Tibial artery (tissue), 4 donors: ENCODE measurements at regions not wholly inside any gene's neighbourhood (a gene's known extent, or its start where the extent isn't known, plus 50 kb on each side); places are given as distances from the start of the nearest gene placed in this dataset.

Source experiments
- DNase-seq, 2 donors: peaks; one replicate each; pipeline ENCODE4 v3.0.0-alpha.2; 2019
- H3K27ac ChIP-seq, 2 donors: fragments of 200-600 bp; sonication (generic) in 1 of 2; 1 replicate in 1 of 2; 2 replicates in 1 of 2; pipeline ENCODE4 v1.5.1; 2018 to 2019; ENCODE audit warnings: mild to moderate bottlenecking in 1 of 2
- H3K27me3 ChIP-seq, 2 donors: fragments of 200-600 bp; sonication (generic) in 1 of 2; one replicate each; pipeline versions ENCODE4 v1.5.1 to v1.6.0; 2016 to 2019
- H3K36me3 ChIP-seq, 3 donors: fragments of 200-600 bp; sonication (generic) in 2 of 3; one replicate each; pipeline ENCODE4 v1.5.1; 2016 to 2019; ENCODE audit warnings: mild to moderate bottlenecking in 2 of 3
- H3K4me1 ChIP-seq, 4 donors: fragments of 200-600 bp; sonication (generic) in 2 of 4; 1 replicate in 3 of 4; 2 replicates in 1 of 4; pipeline ENCODE4 v1.5.1; 2016 to 2019
- H3K4me3 ChIP-seq, 2 donors: fragments of 200-600 bp; sonication (generic) in 1 of 2; 1 replicate in 1 of 2; 2 replicates in 1 of 2; pipeline ENCODE4 v1.5.1; 2018 to 2019; ENCODE audit warnings: mild to moderate bottlenecking in 2 of 2
- H3K9me3 ChIP-seq, 3 donors: fragments of 200-600 bp; sonication (generic) in 1 of 3; one replicate each; pipeline ENCODE4 v1.5.1; 2016 to 2019
- CTCF ChIP-seq, 2 experiments: fragments of 200-600 bp in 1 of 2; fragments of 450-650 bp in 1 of 2; IDR thresholded peaks; one replicate each; pipeline ENCODE4 v1.5.1; 2017 to 2019; ENCODE audit warnings: antibody characterized with exemption in 2 of 2, mild to moderate bottlenecking in 1 of 2, moderate library complexity in 1 of 2
- intact Hi-C: fragments of 100-400 bp; cut with DNase I; formaldehyde crosslinking; loops from one replicate; pipeline ENCODE4 v1.15.0; 2023; ENCODE audit warnings: low total_unique reads

DNA sequence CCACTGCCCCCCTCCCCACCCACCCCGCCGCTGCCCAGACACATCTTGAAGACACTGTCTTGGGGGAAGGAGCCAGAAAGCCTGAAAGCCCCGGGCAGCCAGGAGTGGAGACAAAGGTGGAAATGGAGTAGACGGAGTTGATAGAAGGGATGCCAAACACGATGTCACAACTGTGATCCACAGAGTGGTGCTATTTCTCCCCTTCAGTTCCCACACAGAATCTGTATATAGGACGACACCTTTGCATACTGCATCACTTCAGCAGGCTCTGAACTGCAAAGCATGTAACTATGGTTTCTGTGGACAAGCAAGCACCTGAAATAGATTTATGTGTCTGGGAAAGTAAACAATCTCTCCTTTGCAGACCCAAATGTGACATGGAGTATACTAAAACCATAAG, 56.4 kb upstream of the F13A1 start:
- Histone ChIP-seq H3K9me3 (no peaks in the 10 kb centered on the region), H3K36me3 (no peaks in the 10 kb centered on the region), H3K27ac (no peak overlapping the region), H3K4me3 (no peak overlapping the region), H3K4me1 (no peaks in the 10 kb centered on the region), H3K27me3 (no peaks in the 10 kb centered on the region)
- DNase-seq = no peak
- no peak for TF ChIP-seq CTCF (IDR thresholded peaks at IDR 0.05)
- intact Hi-C loops = no loop called here

GRCh38 chr6:6377621-6378020, 57.2 kb upstream of the F13A1 start:
- Histone ChIP-seq H3K36me3 (no peaks in the 10 kb centered on the region), H3K27ac (no peak overlapping the region), H3K27me3 (no peaks in the 10 kb centered on the region), H3K4me1 (no peaks in the 10 kb centered on the region), H3K9me3 (no peaks in the 10 kb centered on the region), H3K4me3 (no peak overlapping the region)
- DNase-seq = no peak
- no peak for TF ChIP-seq CTCF (IDR thresholded peaks at IDR 0.05)
- intact Hi-C loops = no loop called here

DNA sequence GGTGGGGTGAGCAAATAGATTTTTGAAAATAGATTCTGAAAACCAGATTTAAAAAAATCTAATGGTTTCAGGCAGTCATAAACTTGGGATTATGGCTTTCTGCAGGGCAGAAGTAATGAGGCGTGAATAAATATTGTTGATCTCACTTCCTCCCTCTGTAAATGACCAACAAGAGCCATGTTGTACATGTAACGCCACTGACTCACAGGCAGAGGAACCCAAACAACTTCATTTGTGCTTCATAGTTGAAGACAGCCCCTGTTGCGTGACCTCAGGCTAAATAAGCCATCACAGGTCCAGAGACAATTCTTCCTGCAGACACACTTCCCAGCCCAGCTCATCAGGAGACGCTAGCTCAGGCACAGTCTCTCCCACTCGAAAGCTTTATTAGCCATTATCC, 59.1 kb upstream of the F13A1 start:
- Histone ChIP-seq H3K4me3 (no peak overlapping the region), H3K36me3 (no peaks in the 10 kb centered on the region), H3K27me3 (no peaks in the 10 kb centered on the region), H3K4me1 (no peaks in the 10 kb centered on the region), H3K27ac (no peak overlapping the region), H3K9me3 (no peaks in the 10 kb centered on the region)
- intact Hi-C loops = no loop called here
- TF ChIP-seq CTCF (IDR thresholded peaks at IDR 0.05) = no peak
- DNase-seq = no peak

DNA sequence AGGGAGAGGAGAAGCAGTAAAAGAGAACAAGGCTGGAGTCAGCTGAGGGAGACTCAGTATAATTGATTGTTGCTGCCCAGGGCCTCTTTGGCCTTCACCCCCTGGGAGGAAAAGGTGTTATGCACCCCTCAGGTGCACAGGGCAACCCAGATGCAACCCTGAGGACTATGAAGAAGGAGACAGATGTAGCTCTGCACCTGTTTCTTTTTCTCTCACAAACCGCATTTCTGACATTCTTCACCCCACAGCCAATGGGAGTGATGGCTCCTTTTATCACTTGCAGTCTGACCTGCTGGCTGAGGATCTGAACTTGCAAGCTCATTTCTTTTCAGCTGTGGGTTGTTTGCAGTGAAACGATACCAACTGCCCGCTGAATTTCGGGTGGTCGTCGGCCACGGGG, 64.1 kb upstream of the F13A1 start:
- H3K4me3 ChIP-seq = no peak overlapping the region
- H3K27me3 ChIP-seq = no peaks in the 10 kb centered on the region
- H3K4me1 ChIP-seq = no peaks in the 10 kb centered on the region
- intact Hi-C loops = no loop called here
- no peak for DNase-seq
- H3K9me3 ChIP-seq = no peaks in the 10 kb centered on the region
- H3K36me3 ChIP-seq = no peaks in the 10 kb centered on the region
- TF ChIP-seq CTCF (IDR thresholded peaks at IDR 0.05) = no peak
- H3K27ac ChIP-seq = no peak overlapping the region

DNA sequence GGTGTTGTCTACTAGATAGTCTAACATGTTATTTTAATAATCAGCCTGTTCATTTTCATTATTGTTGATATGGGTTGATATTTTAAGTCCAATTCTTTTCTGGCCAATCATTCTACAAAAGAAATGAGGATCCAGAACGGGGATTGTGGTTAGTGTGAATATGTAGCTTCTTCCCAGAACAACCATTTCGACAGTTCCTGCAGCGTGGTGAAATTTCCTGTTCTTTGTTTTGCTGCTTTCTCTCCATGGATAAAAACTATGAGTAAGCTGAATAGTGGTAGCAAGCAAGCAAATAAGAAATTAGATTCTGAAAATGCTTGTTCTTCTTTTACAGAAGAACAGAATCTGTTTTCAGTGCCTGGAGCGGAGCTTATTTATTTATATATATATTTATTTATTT, 65.5 kb upstream of the F13A1 start:
- Histone ChIP-seq H3K4me3 (no peak overlapping the region), H3K36me3 (no peaks in the 10 kb centered on the region), H3K9me3 (no peaks in the 10 kb centered on the region), H3K27me3 (no peaks in the 10 kb centered on the region), H3K4me1 (peaks cover 0 to 11% (median 3%) of the 10 kb centered on the region in 4 donors), H3K27ac (no peak overlapping the region)
- peak in 1 of 2 donors; percentile 46 for DNase-seq
- intact Hi-C loops = no loop called here
- TF ChIP-seq CTCF (IDR thresholded peaks at IDR 0.05) = no peak
